GM12875 (cell line): ENCODE measurements at regions not wholly inside any gene's neighbourhood (a gene's known extent, or its start where the extent isn't known, plus 50 kb on each side); places are given as distances from the start of the nearest gene placed in this dataset.

Experiments used
- H3K4me3 ChIP-seq: one replicate; pipeline ENCODE4 v1.5.1; 2011; ENCODE audit warnings: low read depth, low read length, control low read depth
- CTCF ChIP-seq: IDR thresholded peaks from 2 replicates; pipeline ENCODE4 v1.5.1; 2011; ENCODE audit warnings: low read depth, mild to moderate bottlenecking, control low read depth, inconsistent platforms, low read length, moderate library complexity, borderline replicate concordance; ENCODE audit not compliant: insufficient read depth

GRCh38 chr2:120994301-120994995, 258.8 kb downstream of the GLI2 start:
- H3K4me3 ChIP-seq = no peak overlapping the region
- TF ChIP-seq CTCF = no peak

GRCh38 chr2:120995152-120995551, 259.5 kb downstream of the GLI2 start:
- no peak for TF ChIP-seq CTCF
- H3K4me3 ChIP-seq = no peak overlapping the region

GRCh38 chr2:120995656-120996190, 260.1 kb downstream of the GLI2 start:
- TF ChIP-seq CTCF = no peak
- no peak overlapping the region for H3K4me3 ChIP-seq

- TF ChIP-seq CTCF = no peak
- H3K4me3 ChIP-seq = no peak overlapping the region
Observed at GRCh38 chr2:120999377-121000097, 263.9 kb downstream of the GLI2 start.

- no peak for TF ChIP-seq CTCF
- H3K4me3 ChIP-seq = no peak overlapping the region
Observed at GRCh38 chr2:121000804-121001203, 265.1 kb downstream of the GLI2 start.

GRCh38 chr2:121001641-121002040, 266.0 kb downstream of the GLI2 start:
- H3K4me3 ChIP-seq = no peak overlapping the region
- TF ChIP-seq CTCF = no peak

- TF ChIP-seq CTCF = no peak
- H3K4me3 ChIP-seq = no peak overlapping the region
Observed at GRCh38 chr2:121002597-121002996, 266.9 kb downstream of the GLI2 start.
